Lung microvascular endothelial cell (primary cell): ENCODE measurements at regions not wholly inside any gene's neighbourhood (a gene's known extent, or its start where the extent isn't known, plus 50 kb on each side); places are given as distances from the start of the nearest gene placed in this dataset.
"Not testable (repeated sequence)": the region's sequence is repeated elsewhere in the genome, so short reads cannot be mapped to it uniquely, and the experiment has no call there.

Experiments used
- DNase-seq, 2 donors: peaks; one replicate each; pipeline versions ENCODE4 v3.0.0 to v3.0.0-alpha.2; 2010; ENCODE audit warnings: low read depth in 2 of 2

- DNase-seq: no peak
These were observed 51.3 kb upstream of the EGFL6 start for GRCh38 chrX:13518126-13518525.

GRCh38 chrX:13515211-13515930 lies 54.0 kb upstream of the EGFL6 start:
- no peak for DNase-seq

- DNase-seq: no peak
These were observed 57.5 kb upstream of the EGFL6 start for GRCh38 chrX:13511944-13512330.

GRCh38 chrX:13511241-13511943 lies 58.0 kb upstream of the EGFL6 start:
- no peak for DNase-seq

GRCh38 chrX:13507893-13508292 lies 61.5 kb upstream of the EGFL6 start:
- DNase-seq: no peak

GRCh38 chrX:13506574-13506973 lies 62.8 kb upstream of the EGFL6 start:
- peak; percentile 53 to 63 for DNase-seq

- DNase-seq: peak in 1 of 2 donors; percentile 3
These were observed 66.8 kb upstream of the EGFL6 start for GRCh38 chrX:13502590-13502989.

GRCh38 chrX:13499736-13500135 lies 69.7 kb upstream of the EGFL6 start:
- no peak for DNase-seq

- no peak for DNase-seq
These were observed 71.2 kb upstream of the EGFL6 start for GRCh38 chrX:13498238-13498637.

- no peak for DNase-seq
These were observed 74.2 kb upstream of the EGFL6 start for GRCh38 chrX:13495232-13495631.

GRCh38 chrX:13494562-13494961 lies 74.8 kb upstream of the EGFL6 start:
- no peak for DNase-seq

GRCh38 chrX:13493659-13494058 lies 75.7 kb upstream of the EGFL6 start:
- DNase-seq: no peak

GRCh38 chrX:13492286-13492685 lies 77.1 kb upstream of the EGFL6 start:
- no peak for DNase-seq

- DNase-seq: no peak
These were observed 78.3 kb upstream of the EGFL6 start for GRCh38 chrX:13491061-13491460.

GRCh38 chrX:13489454-13489853 lies 79.9 kb upstream of the EGFL6 start:
- DNase-seq: peak; percentile 29 to 76

GRCh38 chrX:13487731-13488505 lies 81.5 kb upstream of the EGFL6 start:
- DNase-seq: peak; percentile 79 to 84

- no peak for DNase-seq
These were observed 84.2 kb upstream of the EGFL6 start for GRCh38 chrX:13485167-13485566.

GRCh38 chrX:13483773-13484172 lies 85.6 kb upstream of the EGFL6 start:
- no peak for DNase-seq

- peak in 1 of 2 donors; percentile 10 for DNase-seq
These were observed 86.5 kb upstream of the EGFL6 start for GRCh38 chrX:13482746-13483541.

GRCh38 chrX:13480780-13481179 lies 88.6 kb upstream of the EGFL6 start:
- not testable (repeated sequence) for DNase-seq

- no peak for DNase-seq
These were observed 90.0 kb upstream of the EGFL6 start for GRCh38 chrX:13479452-13479813.
